Neural progenitor cell (in vitro differentiated cells): ENCODE measurements at regions not wholly inside any gene's neighbourhood (a gene's known extent, or its start where the extent isn't known, plus 50 kb on each side); places are given as distances from the start of the nearest gene placed in this dataset.

Source experiments
- CTCF ChIP-seq: fragments of 200-600 bp; sonication (generic); IDR thresholded peaks from 2 replicates; pipeline ENCODE4 v1.5.1; 2017; ENCODE audit warnings: antibody characterized with exemption, mild to moderate bottlenecking
- EZH2 ChIP-seq: fragments of 200-600 bp; sonication (generic); IDR thresholded peaks from 2 replicates; pipeline ENCODE4 v1.6.1; 2017; ENCODE audit warnings: antibody characterized with exemption, mild to moderate bottlenecking, moderate library complexity
- EZH2phosphoT487 ChIP-seq: fragments of 200-600 bp; sonication (generic); IDR thresholded peaks from 2 replicates; pipeline ENCODE4 v1.6.1; 2017; ENCODE audit warnings: antibody characterized with exemption

GRCh38 chr6:164184410-164184809 is 769.9 kb downstream of the QKI start:
- no peak for TF ChIP-seq EZH2
- TF ChIP-seq CTCF: no peak
- no peak for TF ChIP-seq EZH2phosphoT487
